CMK (cell line): ENCODE measurements at regions not wholly inside any gene's neighbourhood (a gene's known extent, or its start where the extent isn't known, plus 50 kb on each side); places are given as distances from the start of the nearest gene placed in this dataset.
"Not testable (repeated sequence)": the region's sequence is repeated elsewhere in the genome, so short reads cannot be mapped to it uniquely, and the experiment has no call there.

Experiments
- DNase-seq: peaks from one replicate; pipeline ENCODE4 v3.0.0-alpha.2; 2010; ENCODE audit warnings: low read depth

DNA sequence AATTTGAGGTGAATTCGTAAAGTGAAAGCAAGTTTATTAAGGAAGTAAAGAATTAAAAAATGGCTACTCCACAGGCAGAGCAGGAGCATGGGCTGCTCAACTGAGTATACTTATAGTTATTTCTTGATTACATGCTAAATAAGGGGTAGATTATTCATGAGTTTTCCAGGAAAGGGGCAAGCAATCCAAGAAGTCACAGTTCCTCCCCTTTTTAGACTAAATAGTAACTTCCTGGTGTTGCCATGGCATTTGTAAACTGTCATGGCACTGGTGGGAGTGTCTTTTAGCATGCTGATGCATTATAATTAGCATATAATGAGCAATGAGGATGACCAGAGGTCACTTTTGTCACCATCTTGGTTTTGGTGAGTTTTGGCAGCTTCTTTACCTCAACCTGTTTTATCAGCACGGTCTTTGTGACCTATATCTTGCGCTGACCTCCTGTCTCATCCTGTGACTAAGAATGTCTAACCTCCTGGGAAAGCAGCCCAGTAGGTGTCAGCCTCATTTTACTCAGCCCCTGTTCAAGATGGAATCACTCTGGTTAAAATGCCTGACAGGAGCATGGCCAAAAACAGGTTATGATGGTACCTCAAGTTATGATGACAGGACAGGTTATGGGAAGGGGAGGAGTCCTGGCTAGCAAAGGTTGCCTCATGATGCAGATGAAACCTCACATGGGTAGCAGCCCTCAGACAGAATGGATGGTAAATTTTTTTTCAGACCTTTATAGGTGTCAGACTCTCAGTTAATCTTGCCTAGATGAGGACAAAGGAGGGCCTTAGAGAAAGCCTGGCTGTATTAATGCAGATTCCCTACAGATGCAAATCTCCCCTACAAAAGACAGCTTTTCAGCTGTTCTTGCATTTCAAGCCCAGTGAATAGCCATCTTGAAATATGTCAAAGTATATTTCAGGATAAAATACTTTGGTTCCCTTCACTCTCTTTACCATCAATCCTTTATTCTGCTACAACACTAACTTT, 49.7 kb downstream of the SIPA1L2 start:
- no peak for DNase-seq

DNA sequence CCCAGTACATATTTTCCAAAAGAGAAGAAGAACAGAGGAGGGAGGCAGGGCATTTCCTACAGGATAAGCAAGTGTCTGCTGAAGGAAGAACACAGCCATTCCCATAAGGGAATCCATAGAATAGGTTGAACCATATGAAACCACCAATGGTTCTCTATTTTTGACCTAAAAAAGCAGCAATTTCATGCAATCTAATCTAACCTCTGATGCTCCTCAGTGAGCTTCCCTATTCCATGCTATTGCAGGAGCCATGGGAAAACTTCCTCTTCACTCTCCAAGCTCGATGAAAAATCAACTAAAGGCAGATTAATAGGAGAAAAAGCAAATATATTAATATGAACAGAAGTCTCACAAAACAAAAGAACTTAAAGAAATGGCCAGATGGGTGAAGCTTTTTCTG, 50.5 kb downstream of the SIPA1L2 start:
- no peak for DNase-seq

DNA sequence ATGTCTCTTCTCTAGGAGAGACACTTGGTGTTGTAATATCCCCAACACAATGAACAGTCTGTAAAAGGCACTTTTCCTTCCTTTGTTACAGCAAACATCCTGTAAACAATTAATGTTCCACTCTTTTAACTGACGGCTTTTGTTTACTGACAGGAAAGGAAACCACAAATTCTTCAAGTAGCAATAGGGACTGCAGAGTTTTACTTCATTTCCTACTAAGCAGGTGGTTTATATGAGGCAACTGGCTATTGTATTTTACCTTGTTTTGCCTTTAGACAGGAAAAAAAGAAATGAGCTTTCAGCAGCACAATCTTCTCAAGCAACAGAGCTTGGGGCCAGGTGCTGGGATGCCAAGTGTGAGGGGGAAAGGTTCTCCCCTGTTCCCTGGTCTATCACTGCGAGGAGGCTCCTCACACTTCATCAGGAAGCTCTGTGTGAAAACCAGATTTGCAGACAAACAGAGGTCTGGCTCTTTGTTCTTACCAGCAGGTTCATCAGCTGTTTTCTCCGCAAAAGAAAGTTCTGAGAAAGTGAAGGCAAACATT, 51.2 kb downstream of the SIPA1L2 start:
- no peak for DNase-seq

DNA sequence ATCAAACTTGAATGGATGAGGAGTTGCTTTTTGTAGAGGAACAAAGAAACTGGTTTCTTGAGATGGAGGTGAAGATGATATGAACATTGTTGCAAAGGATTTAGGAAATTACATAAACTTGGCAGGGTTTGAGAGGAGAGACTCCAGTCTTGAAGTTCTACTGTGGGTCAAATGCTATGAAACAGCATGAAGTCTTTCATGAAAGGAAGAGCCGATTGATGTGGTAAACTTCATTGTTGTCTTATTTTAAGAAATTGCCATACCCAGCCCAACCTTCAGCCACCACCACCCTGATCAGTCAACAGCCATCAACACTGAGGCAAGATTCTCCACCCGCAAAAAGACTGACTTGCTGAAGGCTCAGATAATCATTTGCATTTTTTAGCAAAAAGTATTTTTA, 52.2 kb downstream of the SIPA1L2 start:
- no peak for DNase-seq

DNA sequence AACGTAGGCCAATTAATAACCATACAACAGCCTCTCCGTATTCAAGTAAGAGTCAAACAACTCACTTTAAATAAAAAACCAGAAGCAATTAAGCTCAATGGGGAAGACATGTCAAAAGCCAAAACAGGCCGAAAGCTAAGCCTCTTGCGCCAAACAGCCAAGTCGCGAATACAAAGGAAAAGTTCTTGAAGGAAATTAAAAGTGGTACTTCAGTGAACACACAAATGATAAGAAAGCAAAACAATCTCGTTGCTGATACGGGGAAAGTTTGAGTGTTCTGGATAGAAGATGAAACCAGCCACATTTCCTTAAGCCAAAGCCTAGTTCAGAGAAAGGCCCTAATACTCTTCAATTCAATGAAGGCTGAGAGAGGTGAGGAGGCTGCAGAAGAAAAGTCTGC, 53.4 kb downstream of the SIPA1L2 start:
- DNase-seq = no peak

DNA sequence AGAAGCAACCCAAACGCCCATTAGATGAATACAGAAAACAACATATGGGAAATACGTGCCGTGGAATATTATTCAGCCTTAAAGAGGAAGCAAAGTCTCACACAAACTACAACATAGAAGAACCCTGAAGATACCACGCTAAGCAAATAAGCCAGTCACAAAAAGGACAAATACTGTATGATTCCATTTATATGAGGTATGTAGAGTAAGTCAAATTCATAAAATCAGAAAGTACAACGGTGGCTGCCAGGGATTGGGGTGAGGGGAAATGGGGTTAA, 54.2 kb downstream of the SIPA1L2 start:
- no peak for DNase-seq

DNA sequence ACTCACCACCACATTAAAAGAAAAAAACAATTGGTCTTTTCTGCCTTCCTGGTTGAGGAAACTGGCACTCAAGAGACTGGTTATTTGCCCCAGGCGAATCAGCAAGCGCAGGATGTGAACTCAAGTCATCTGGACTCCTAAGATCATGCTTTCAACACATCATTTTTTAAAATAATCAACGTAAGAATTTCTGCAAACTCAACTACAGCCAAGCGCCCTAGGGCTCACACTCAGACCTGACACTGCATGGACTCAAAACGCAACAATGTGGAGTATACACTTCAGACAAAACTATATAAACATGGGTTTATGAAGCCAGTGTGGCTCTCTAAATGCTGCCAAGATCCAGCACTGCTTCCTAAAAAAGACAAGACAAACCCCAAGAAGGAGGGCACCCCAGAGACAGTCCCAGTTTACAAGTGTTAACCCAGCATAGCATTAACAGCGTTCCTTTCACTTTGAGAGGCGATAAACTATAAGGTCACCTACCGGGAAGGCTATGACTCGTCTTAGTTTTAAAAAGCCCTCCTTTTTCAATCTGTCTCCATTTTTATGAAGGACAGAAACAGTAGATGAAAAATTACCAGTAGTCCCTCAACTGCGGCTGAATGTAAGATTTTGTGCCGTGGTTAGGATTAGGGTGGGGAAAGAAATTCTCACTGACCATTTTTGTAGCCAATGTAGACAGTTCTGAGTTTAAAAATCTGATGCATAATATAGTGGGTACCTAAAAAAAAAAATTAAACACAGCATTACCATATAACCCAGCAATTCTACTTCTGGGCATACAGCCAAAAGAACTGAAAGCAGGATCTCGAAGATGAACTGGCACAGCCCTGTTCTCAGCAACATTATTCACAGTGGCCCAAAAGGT, 54.8 kb downstream of the SIPA1L2 start:
- no peak for DNase-seq

DNA sequence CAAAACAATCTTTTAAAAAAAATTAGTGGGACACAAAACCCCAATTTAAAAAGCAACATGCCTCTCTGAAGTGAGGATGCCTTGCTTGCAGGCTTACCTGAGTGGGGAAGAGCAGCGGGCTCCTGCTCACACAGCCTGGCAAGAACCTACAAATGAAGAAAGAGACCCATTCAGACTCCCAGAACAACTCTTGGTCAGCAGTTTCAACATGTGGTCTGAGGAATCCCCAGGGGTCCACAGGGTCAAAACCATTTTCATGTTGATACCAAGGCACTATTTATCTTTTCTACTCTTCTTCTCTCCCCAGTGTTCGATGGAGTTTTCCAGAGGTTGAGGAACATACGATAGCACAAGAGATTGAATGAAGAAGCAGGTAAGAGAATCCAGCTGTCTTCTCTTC, 55.9 kb downstream of the SIPA1L2 start:
- DNase-seq = no peak

DNA sequence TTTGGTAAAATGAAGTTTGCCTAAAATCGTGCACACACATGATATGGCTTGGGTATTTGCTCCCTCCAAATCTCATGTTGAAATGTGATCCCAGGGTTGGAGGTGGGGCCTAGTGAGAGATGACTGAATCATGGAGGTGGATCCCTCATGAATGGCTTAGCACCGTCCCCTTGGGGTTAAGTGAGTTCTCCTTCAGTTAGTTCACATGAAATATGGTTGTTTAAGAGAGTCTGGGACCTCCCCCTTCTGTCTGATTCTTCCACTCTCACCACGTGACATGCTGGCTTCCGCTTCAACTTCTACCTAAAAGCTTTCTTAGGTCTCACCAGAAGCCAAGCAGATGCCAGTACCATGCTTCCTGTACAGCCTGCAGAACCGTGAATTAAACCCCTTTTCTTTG, 58.4 kb downstream of the SIPA1L2 start:
- no peak for DNase-seq

DNA sequence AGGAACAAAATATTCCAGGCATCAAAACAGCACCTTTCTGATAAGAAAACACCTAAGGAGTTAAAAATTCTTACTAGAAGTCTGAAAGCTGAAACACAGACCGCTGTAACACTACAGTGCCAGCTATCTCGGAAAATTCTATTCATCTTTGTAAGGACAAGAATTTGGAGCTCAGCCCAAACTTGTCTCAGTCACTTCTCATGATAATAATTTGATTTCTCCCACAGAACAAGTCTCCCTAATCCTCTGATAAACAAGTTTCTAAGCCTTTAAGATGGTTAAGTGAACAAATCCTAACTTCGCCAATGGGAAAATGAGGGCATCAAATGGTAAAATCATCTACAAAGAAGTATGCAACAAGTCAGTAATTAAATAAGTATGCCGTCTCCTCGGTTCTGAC, 59.9 kb downstream of the SIPA1L2 start:
- no peak for DNase-seq

DNA sequence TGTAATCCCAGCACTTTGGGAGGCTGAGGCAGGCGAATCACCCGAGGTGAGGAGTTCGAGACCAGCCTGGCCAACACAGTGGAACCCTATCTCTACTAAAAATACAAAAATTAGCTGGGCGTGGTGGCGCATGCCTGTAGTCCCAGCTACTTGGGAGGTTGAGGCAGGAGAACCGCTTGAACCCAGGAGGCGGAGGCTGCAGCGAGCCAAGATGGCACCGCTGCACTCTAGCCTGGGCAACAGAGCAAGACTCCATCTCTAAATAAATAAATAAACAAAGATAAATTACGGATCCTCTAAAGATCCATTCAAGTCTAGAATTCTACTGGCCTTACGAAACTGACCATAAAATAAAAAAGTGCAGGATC, 60.4 kb downstream of the SIPA1L2 start:
- DNase-seq = not testable (repeated sequence)

DNA sequence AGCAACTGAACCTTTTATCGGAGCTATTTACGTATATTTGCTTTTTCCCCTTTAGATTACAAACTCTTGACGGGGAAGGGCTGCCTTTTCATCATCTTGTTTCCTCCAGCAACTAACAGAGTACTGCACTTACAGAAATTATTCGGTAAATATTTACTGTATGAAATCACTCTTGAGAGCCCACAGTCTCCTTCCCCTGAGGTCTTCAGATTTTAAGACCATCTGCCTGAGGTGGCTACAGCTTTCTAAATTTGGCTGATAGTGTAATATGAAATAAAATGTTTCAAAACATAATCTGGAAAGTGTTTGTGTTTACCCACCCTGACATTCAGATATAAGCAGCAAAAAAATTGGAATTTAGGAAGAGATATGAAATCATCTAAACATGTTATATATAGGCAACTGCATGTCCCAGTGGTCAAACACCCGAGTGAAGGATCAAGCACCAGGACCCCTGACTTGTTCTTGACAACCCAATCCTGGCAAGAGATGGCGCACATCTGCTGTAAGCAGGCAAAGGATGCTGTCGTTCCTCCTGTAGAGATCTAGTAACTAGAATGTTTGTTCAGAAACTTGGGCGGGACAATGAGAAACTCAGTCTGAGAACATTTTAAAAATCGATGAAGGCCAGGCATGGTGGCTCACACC, 60.9 kb downstream of the SIPA1L2 start:
- DNase-seq = no peak

DNA sequence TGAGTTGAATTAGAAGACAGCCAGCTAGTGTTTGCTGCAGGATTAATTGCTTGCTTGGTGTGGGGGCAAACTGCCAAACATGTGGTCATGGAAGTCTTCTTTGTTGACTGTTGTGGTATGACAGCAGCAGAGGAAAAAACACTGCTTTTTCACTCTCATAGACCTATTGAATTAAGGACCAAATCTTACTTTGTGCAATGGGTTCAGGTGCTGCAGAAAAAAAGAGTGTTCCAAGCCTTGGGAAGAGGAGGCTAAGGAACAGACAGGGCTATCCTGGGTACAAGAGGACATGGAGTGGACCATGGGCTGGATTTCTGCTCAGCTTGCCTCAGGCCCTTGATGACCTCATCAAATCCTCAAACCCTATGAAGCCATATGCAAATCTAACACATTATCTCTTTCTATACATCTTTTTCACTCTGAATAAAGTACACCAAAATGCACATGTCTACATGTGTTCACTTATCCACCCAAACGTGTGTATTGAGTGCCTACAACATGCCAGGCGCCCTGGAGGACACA, 61.5 kb downstream of the SIPA1L2 start:
- no peak for DNase-seq

DNA sequence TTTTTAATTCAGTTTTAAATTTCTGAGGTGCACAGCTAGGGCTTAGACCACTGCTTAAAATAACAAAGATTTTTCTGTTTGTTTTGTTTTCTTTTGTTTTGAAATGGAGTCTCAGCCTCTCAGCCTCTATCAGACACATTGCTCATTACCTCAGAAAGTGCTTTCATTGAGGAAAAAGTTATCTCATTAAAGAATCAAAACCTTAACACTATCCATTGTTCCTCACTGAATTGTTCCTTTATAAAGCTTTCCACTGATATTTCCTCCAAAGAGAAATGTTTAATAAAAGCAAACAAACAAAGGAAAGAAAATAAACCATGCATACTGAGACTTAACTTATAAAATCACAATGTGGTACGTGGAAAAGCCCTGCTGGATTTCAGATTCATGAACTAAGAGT, 63.8 kb downstream of the SIPA1L2 start:
- no peak for DNase-seq

DNA sequence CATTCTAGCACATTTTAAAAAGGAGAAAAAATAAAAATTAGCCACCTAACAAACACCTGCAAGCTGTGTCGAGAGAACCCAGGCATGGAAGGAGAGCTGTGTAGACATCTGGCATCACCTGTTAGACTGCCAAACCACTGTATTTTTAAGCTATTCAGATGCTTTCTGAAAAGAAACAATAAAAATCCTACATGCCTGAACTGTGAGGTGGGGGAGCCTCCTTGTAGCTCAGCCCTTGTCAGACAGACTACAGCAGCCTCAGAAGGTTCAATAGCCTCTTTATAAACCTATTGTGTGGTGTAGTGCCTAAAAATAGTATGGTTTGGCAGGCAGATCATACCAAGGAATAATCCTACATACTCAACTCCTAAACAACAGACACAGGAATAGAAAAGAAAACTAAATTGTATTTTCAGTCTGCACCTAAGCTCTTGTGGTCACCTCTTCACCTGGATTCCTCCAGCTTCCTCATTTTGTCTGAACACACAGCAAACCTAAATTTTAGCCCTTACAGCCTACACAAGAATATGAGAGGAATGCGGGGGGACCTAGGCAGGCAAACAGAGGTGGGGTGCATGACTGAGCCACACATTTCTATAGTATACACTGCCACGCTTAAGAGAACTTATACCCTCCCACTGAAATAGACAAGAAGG, 67.0 kb downstream of the SIPA1L2 start:
- DNase-seq = no peak

DNA sequence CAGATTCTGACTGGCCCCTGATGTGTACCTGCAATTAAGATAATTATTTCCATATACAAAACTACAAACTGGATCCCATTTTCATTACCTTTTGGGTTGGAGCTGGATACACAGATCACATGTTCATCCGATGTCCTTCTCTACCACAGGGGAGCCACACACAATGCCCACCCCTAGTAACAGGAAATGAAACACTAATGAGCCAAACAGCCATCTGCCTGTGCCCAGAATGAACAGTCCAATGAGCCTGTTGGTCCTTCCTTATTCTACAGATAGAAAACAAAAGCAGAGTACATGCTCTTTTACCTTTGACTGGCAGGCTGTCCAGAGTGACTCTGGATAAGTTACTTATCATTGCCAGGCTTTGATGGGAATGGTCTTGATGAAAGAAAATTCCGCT, 68.6 kb downstream of the SIPA1L2 start:
- DNase-seq = no peak

DNA sequence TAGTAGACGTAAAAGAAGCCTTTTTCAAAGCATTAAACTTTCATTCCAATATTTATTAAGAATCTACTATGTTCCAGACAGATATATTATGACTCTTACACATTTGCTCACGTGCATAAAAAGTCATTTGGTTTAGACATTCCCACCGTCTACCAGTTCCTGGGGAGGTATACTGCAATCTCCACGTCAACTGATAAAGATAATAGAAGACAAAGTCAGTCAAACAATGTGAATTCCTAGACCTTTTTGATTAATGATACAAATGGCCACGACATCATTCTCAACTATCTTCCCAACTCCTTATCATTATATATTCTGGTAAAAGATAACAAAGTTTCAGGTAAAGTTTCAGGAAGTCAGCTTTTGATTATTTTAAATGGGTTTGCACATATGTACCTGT, 69.0 kb downstream of the SIPA1L2 start:
- no peak for DNase-seq

DNA sequence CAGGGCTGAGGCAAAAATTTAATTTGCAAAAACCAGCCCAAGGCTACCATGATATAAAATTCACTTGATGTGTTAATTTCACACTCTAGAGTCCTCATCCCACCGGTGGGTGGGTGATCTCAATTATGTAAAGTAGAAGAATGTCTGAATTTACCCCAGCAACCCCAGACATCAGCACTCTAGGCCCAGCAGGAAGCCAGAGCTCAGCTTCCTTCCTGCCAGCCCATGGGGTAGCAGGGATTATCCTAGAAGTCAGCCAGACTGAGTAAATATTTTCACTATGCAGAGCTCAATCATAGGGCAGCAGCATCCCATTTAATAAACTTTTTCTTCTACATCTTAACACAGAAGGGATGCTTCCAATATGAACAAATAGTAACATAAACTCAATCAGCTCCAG, 71.0 kb downstream of the SIPA1L2 start:
- no peak for DNase-seq

DNA sequence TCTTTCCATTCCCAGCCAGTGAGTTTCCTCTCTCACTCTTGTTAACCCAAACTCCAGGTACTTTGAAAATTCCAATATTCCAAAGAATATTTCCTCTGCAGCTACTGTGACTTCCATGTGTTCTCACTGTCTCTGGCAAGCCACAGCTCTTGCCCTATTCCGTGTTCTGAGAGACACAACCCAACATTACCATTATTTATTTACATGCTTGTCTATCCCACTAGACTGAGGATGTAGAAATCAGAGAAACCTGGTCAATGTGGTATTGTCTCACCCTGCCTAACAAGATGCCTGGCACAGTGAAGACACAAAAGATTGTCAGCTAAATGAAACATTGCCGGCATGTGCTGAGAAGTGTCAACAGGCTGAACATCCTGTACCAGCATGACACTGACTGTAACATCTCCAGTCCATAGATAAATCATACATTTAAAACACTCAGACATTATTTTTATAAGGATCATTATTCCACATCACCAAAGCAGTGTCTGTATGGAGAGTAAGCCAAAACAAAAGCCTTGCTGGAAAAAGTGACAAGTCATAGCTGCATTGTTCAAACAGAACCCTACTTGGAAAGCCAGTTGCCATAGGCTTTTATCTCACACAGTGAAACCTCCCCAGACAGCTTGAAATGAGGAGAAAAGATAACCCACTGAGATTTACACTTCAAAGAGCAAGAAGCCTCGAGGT, 72.3 kb downstream of the SIPA1L2 start:
- no peak for DNase-seq

DNA sequence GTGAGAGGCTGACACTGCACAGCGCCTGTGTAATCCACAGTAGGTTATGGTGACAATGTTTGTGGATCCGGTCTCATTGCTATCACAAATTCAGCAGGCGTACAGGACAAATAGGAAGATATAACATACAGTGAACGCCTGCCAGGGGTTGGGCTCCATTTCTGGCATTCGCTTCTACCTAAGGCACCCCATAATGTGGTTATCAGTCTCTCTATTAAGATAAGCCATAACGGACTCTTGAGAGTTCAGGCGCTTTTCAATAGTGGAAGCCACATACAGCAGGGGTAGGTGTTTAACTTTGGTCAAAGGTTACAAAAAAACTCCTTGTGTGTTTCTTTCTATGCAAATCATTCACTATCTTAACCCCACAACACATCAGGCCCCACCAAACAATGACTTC, 72.8 kb downstream of the SIPA1L2 start:
- DNase-seq = no peak

DNA sequence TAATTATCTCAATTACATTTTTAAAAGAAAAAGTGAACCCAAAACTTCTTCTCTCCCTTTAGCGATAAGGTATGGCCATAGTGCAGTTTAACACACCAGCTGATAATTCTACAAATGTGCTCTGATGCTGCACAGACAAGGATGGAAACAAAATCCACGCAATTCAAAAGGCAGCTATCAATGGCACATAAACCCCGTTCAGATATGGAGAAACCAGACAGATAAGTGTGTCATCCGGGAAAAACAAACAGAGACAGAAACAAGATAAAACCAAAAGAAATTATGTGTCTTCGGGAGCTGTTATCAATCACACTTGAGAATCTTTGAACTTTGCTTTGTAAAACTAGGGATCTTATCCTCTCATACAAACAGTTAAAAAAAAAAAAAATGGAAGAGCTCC, 73.6 kb downstream of the SIPA1L2 start:
- no peak for DNase-seq
